Tibial artery (tissue), 4 donors: ENCODE measurements at regions not wholly inside any gene's neighbourhood (a gene's known extent, or its start where the extent isn't known, plus 50 kb on each side); places are given as distances from the start of the nearest gene placed in this dataset.

Experiments used
- DNase-seq, 2 donors: peaks; one replicate each; pipeline ENCODE4 v3.0.0-alpha.2; 2019
- H3K27ac ChIP-seq, 2 donors: fragments of 200-600 bp; sonication (generic) in 1 of 2; 1 replicate in 1 of 2; 2 replicates in 1 of 2; pipeline ENCODE4 v1.5.1; 2018 to 2019; ENCODE audit warnings: mild to moderate bottlenecking in 1 of 2
- H3K27me3 ChIP-seq, 2 donors: fragments of 200-600 bp; sonication (generic) in 1 of 2; one replicate each; pipeline versions ENCODE4 v1.5.1 to v1.6.0; 2016 to 2019
- H3K36me3 ChIP-seq, 3 donors: fragments of 200-600 bp; sonication (generic) in 2 of 3; one replicate each; pipeline ENCODE4 v1.5.1; 2016 to 2019; ENCODE audit warnings: mild to moderate bottlenecking in 2 of 3
- H3K4me1 ChIP-seq, 4 donors: fragments of 200-600 bp; sonication (generic) in 2 of 4; 1 replicate in 3 of 4; 2 replicates in 1 of 4; pipeline ENCODE4 v1.5.1; 2016 to 2019
- H3K4me3 ChIP-seq, 2 donors: fragments of 200-600 bp; sonication (generic) in 1 of 2; 1 replicate in 1 of 2; 2 replicates in 1 of 2; pipeline ENCODE4 v1.5.1; 2018 to 2019; ENCODE audit warnings: mild to moderate bottlenecking in 2 of 2
- H3K9me3 ChIP-seq, 3 donors: fragments of 200-600 bp; sonication (generic) in 1 of 3; one replicate each; pipeline ENCODE4 v1.5.1; 2016 to 2019
- intact Hi-C: fragments of 100-400 bp; cut with DNase I; formaldehyde crosslinking; loops from one replicate; pipeline ENCODE4 v1.15.0; 2023; ENCODE audit warnings: low total_unique reads
- TF ChIP-seq, protein P1 (sequence below), 2 experiments: fragments of 200-600 bp in 1 of 2; fragments of 450-650 bp in 1 of 2; IDR thresholded peaks; one replicate each; pipeline ENCODE4 v1.5.1; 2017 to 2019; ENCODE audit warnings: antibody characterized with exemption in 2 of 2, mild to moderate bottlenecking in 1 of 2, moderate library complexity in 1 of 2

- intact Hi-C loops: no loop called here
- H3K27me3 ChIP-seq: no peaks in the 10 kb centered on the region
- peaks cover 0 to 7% (median 0%) of the 10 kb centered on the region in 4 donors for H3K4me1 ChIP-seq
- TF ChIP-seq, protein P1, sequence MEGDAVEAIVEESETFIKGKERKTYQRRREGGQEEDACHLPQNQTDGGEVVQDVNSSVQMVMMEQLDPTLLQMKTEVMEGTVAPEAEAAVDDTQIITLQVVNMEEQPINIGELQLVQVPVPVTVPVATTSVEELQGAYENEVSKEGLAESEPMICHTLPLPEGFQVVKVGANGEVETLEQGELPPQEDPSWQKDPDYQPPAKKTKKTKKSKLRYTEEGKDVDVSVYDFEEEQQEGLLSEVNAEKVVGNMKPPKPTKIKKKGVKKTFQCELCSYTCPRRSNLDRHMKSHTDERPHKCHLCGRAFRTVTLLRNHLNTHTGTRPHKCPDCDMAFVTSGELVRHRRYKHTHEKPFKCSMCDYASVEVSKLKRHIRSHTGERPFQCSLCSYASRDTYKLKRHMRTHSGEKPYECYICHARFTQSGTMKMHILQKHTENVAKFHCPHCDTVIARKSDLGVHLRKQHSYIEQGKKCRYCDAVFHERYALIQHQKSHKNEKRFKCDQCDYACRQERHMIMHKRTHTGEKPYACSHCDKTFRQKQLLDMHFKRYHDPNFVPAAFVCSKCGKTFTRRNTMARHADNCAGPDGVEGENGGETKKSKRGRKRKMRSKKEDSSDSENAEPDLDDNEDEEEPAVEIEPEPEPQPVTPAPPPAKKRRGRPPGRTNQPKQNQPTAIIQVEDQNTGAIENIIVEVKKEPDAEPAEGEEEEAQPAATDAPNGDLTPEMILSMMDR (IDR thresholded peaks at IDR 0.05): no peak
- no peak overlapping the region for H3K4me3 ChIP-seq
- no peak overlapping the region for H3K27ac ChIP-seq
- no peak for DNase-seq
- no peaks in the 10 kb centered on the region for H3K36me3 ChIP-seq
- no peaks in the 10 kb centered on the region for H3K9me3 ChIP-seq
Measured at GRCh38 chr2:211144974-211145665, 588.7 kb downstream of the CPS1 start.

GRCh38 chr2:211149731-211150130 lies 593.3 kb downstream of the CPS1 start:
- intact Hi-C loops: loop anchor here (10.0 kb wide), 1 partner anchor 535 kb away; no protein-coding TSS in a partner anchor
- Histone ChIP-seq H3K4me3 (no peak overlapping the region), H3K36me3 (no peaks in the 10 kb centered on the region), H3K9me3 (no peaks in the 10 kb centered on the region), H3K4me1 (no peaks in the 10 kb centered on the region), H3K27ac (no peak overlapping the region), H3K27me3 (no peaks in the 10 kb centered on the region)
- no peak for DNase-seq
- TF ChIP-seq, protein P1 (IDR thresholded peaks at IDR 0.05): no peak

GRCh38 chr2:211157211-211157610 lies 600.8 kb downstream of the CPS1 start:
- no peak overlapping the region for H3K27ac ChIP-seq
- no peak for DNase-seq
- intact Hi-C loops: loop anchor here (10.0 kb wide), 1 partner anchor 542 kb away; no protein-coding TSS in a partner anchor
- TF ChIP-seq, protein P1 (IDR thresholded peaks at IDR 0.05): no peak
- H3K36me3 ChIP-seq: no peaks in the 10 kb centered on the region
- no peak overlapping the region for H3K4me3 ChIP-seq
- no peaks in the 10 kb centered on the region for H3K4me1 ChIP-seq
- H3K9me3 ChIP-seq: no peaks in the 10 kb centered on the region
- no peaks in the 10 kb centered on the region for H3K27me3 ChIP-seq

DNA sequence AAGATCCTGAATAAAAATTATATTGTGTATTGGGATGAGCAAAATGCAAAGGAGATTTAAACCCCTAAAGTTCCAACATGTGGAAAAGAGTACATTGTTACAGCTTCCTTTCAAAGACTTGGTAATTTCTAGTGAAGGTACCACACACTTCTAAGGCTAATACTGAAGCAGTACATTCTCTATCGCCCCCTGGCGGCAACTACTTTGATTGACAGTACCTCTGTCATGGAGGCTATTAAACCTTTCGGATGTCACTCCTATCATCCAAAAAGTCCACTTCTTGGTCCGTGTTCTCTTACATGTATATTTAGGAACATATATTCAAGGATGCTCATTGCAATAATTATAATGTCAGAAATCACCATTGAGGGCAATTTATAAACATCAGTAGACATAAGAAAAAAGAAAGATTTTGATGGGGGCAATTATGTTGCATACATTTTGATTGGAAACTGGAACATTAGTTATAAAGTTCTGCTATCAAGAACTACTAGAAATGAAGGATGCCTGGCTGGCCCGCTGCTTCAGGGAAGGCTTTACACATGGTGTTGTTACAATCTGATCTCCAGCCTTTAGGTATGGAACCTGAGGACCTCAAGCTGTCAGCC lies 601.6 kb downstream of the CPS1 start:
- Histone ChIP-seq H3K27ac (no peak overlapping the region), H3K36me3 (no peaks in the 10 kb centered on the region), H3K4me3 (no peak overlapping the region), H3K9me3 (no peaks in the 10 kb centered on the region), H3K4me1 (no peaks in the 10 kb centered on the region), H3K27me3 (no peaks in the 10 kb centered on the region)
- peak; percentile 76 to 80 for DNase-seq
- intact Hi-C loops: loop anchor here (10.0 kb wide), 1 partner anchor 543 kb away; no protein-coding TSS in a partner anchor
- TF ChIP-seq, protein P1 (IDR thresholded peaks at IDR 0.05): peak; percentile 71 to 79

- Histone ChIP-seq H3K4me1 (no peaks in the 10 kb centered on the region), H3K27ac (no peak overlapping the region), H3K9me3 (no peaks in the 10 kb centered on the region), H3K4me3 (no peak overlapping the region), H3K27me3 (no peaks in the 10 kb centered on the region), H3K36me3 (no peaks in the 10 kb centered on the region)
- TF ChIP-seq, protein P1 (IDR thresholded peaks at IDR 0.05): no peak
- DNase-seq: no peak
- intact Hi-C loops: loop anchor here (10.0 kb wide), 1 partner anchor 545 kb away; no protein-coding TSS in a partner anchor
Measured at GRCh38 chr2:211159972-211160371, 603.6 kb downstream of the CPS1 start.
